Neural progenitor cell (in vitro differentiated cells): ENCODE measurements at regions not wholly inside any gene's neighbourhood (a gene's known extent, or its start where the extent isn't known, plus 50 kb on each side); places are given as distances from the start of the nearest gene placed in this dataset.

ENCODE experiments used
- CTCF ChIP-seq: fragments of 200-600 bp; sonication (generic); IDR thresholded peaks from 2 replicates; pipeline ENCODE4 v1.5.1; 2017; ENCODE audit warnings: antibody characterized with exemption, mild to moderate bottlenecking
- EZH2 ChIP-seq: fragments of 200-600 bp; sonication (generic); IDR thresholded peaks from 2 replicates; pipeline ENCODE4 v1.6.1; 2017; ENCODE audit warnings: antibody characterized with exemption, mild to moderate bottlenecking, moderate library complexity
- EZH2phosphoT487 ChIP-seq: fragments of 200-600 bp; sonication (generic); IDR thresholded peaks from 2 replicates; pipeline ENCODE4 v1.6.1; 2017; ENCODE audit warnings: antibody characterized with exemption

GRCh38 chr9:107404736-107405135 is 84.8 kb downstream of the KLF4 start:
- no peak for TF ChIP-seq CTCF
- TF ChIP-seq EZH2: no peak
- no peak for TF ChIP-seq EZH2phosphoT487
